RWPE2 (cell line): ENCODE measurements at regions not wholly inside any gene's neighbourhood (a gene's known extent, or its start where the extent isn't known, plus 50 kb on each side); places are given as distances from the start of the nearest gene placed in this dataset.

Experiments used
- ATAC-seq: fragments of 200-7000 bp; cut with Tn5 transposase; 3 replicates; pipeline ENCODE4 v1.9.1; 2021; ENCODE audit warnings: low read depth
- DNase-seq: peaks from one replicate; pipeline ENCODE4 v3.0.0-alpha.2; 2020; ENCODE audit warnings: low spot score
- H3K27ac ChIP-seq: fragments of 450-650 bp; 2 replicates; pipeline ENCODE4 v1.5.1; 2017; ENCODE audit warnings: mild to moderate bottlenecking; ENCODE audit not compliant: poor library complexity, severe bottlenecking
- H3K27me3 ChIP-seq: fragments of 250-450 bp; sonication (Bioruptor Pico); 2 replicates; pipeline ENCODE4 v1.5.1; 2021; ENCODE audit warnings: mild to moderate bottlenecking, moderate library complexity; ENCODE audit not compliant: insufficient read depth, poor library complexity, severe bottlenecking
- H3K36me3 ChIP-seq: fragments of 250-450 bp; sonication (Bioruptor Pico); 2 replicates; pipeline ENCODE4 v1.5.1; 2020; ENCODE audit warnings: low read depth, mild to moderate bottlenecking, moderate library complexity
- H3K4me1 ChIP-seq: fragments of 250-450 bp; sonication (Bioruptor Pico); 2 replicates; pipeline ENCODE4 v1.5.1; 2021; ENCODE audit warnings: mild to moderate bottlenecking, moderate library complexity; ENCODE audit not compliant: insufficient read depth, poor library complexity, severe bottlenecking
- H3K4me3 ChIP-seq: fragments of 250-450 bp; sonication (Bioruptor Pico); 2 replicates; pipeline ENCODE4 v1.5.1; 2021; ENCODE audit warnings: mild to moderate bottlenecking, moderate library complexity; ENCODE audit not compliant: severe bottlenecking
- H3K9me3 ChIP-seq: fragments of 250-450 bp; sonication (Bioruptor Pico); 2 replicates; pipeline ENCODE4 v1.5.1; 2021; ENCODE audit warnings: mild to moderate bottlenecking, moderate library complexity; ENCODE audit not compliant: severe bottlenecking
- TF ChIP-seq, protein P1 (sequence below): fragments of 450-650 bp; IDR thresholded peaks from one replicate; pipeline ENCODE4 v1.5.1; 2017; ENCODE audit warnings: mild to moderate bottlenecking, moderate library complexity; ENCODE audit not compliant: poor library complexity, severe bottlenecking

DNA sequence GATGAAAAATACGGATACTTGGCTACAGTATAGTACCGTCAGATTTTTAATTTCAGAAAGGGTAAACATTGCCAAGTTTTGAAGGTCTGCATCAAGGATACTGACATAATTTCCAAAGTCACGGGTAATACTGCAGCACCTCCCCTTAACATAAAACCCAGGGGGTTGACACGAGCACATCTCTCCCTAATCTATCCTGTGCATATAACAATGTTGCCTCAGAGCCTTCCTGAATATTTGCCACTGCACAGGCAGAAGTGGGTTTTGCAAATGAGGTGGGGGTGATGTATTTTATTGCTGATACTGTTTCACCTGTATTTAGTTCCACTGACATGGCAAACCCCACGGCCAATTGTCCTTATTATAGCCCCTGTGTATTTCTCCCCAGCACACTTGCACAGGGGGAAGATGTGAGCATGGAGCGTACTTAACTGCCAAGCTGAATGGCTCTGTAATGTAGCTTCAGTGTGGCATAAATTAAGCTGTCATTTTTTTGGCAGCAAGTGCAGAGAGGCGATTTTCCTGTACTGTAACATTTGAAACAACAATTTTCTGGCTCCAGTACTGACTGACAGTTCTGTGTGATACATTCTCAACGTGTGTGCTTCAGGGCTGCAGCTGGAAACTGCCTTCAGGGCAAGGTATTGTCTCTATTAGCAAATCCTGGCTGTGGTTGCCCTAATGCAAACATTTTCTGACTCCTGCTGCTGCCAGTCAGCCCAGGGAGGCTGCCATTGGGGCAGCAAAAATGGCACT, 299.6 kb upstream of the SP4 start:
- DNase-seq (no peak), ATAC-seq (peak; percentile 80)
- no peak overlapping the region for H3K4me3 ChIP-seq
- TF ChIP-seq, protein P1, sequence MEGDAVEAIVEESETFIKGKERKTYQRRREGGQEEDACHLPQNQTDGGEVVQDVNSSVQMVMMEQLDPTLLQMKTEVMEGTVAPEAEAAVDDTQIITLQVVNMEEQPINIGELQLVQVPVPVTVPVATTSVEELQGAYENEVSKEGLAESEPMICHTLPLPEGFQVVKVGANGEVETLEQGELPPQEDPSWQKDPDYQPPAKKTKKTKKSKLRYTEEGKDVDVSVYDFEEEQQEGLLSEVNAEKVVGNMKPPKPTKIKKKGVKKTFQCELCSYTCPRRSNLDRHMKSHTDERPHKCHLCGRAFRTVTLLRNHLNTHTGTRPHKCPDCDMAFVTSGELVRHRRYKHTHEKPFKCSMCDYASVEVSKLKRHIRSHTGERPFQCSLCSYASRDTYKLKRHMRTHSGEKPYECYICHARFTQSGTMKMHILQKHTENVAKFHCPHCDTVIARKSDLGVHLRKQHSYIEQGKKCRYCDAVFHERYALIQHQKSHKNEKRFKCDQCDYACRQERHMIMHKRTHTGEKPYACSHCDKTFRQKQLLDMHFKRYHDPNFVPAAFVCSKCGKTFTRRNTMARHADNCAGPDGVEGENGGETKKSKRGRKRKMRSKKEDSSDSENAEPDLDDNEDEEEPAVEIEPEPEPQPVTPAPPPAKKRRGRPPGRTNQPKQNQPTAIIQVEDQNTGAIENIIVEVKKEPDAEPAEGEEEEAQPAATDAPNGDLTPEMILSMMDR: no peak
- no peaks in the 10 kb centered on the region for H3K27me3 ChIP-seq
- no peaks in the 10 kb centered on the region for H3K36me3 ChIP-seq
- H3K27ac ChIP-seq: no peak overlapping the region
- no peaks in the 10 kb centered on the region for H3K9me3 ChIP-seq
- H3K4me1 ChIP-seq: no peaks in the 10 kb centered on the region

DNA sequence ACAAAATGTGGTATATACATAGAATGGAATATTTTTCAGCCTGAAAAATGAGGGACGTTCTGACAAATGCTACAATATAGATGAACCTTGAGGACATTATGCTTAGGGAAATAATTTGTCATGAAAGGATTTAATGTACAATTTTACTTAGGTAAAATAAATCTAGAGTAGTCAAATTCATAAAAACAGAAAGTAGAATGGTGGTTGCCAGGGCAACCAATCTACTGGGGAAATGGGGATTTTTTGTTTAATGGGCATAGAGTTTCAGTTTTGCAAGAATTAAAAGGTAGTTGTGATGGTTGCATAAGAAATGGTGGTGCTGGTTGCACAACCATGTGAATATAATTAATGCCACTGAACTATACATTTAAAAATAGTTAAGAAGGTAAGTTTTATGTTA, 296.0 kb upstream of the SP4 start:
- Histone ChIP-seq H3K36me3 (no peaks in the 10 kb centered on the region), H3K4me3 (no peak overlapping the region), H3K9me3 (no peaks in the 10 kb centered on the region), H3K27me3 (no peaks in the 10 kb centered on the region), H3K27ac (no peak overlapping the region), H3K4me1 (no peaks in the 10 kb centered on the region)
- TF ChIP-seq, protein P1: no peak
- no peak for ATAC-seq
- no peak for DNase-seq

DNA sequence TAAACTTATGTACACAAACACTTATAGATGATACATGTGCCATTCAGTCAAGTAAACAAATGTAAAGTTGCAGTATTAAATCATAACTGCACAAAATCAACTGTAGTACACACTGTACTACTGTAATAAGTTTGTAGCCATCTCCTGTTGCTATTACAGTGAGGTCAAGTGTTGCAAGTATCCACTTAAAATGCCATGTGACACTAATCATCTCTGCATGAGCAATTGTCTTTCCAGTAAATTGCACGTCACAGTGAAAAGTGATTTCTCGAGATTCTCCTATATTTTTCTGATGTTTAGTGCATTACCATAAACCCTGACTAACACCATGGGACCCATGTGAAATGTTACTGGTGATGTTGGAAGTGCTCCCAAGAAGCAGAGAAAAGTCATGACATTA, 293.3 kb upstream of the SP4 start:
- Histone ChIP-seq H3K4me1 (no peaks in the 10 kb centered on the region), H3K27ac (no peak overlapping the region), H3K4me3 (no peak overlapping the region), H3K27me3 (no peaks in the 10 kb centered on the region), H3K9me3 (no peaks in the 10 kb centered on the region), H3K36me3 (no peaks in the 10 kb centered on the region)
- DNase-seq: no peak
- ATAC-seq: no peak
- TF ChIP-seq, protein P1: no peak

DNA sequence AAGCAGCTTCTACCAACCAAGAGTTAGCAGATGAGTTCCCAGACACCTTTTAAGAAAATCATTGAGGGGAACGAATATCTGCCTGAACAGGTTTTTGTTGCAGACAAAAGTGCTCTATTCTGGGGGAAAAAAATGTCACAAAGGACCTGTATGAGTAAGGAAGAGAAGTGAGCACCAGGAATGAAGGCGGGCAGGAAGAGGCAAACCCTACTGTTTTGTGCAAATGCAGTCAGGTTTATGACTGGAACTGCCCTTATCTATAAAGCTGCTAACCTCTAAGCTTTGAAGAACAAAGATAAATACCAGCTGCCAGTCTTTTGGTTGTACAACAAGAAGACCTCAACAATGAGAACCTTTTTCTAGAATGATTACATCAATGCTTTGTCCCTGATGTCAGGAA, 292.4 kb upstream of the SP4 start:
- Histone ChIP-seq H3K4me3 (no peak overlapping the region), H3K27ac (no peak overlapping the region), H3K4me1 (no peaks in the 10 kb centered on the region), H3K36me3 (no peaks in the 10 kb centered on the region), H3K9me3 (no peaks in the 10 kb centered on the region), H3K27me3 (no peaks in the 10 kb centered on the region)
- DNase-seq (no peak), ATAC-seq (no peak)
- TF ChIP-seq, protein P1: no peak

DNA sequence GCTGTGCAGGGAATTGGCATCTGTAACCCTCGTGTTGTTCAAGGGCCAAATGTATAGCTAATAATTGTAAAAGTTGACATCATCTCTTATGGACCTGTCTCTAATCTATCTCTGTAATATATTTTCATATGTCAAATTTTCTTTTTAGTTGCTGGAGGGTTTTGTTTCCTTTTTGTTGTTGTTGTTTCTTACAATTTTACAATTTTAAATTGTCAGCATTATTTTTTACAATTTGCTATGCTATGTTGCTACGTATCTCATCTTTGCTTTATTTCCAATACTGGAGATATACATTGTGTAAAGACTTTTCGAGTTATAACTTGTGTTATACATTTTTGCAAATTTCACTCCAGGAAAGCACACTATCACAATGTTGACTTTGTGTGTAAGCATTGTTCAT, 290.2 kb upstream of the SP4 start:
- Histone ChIP-seq H3K9me3 (no peaks in the 10 kb centered on the region), H3K27me3 (no peaks in the 10 kb centered on the region), H3K4me1 (no peaks in the 10 kb centered on the region), H3K4me3 (no peak overlapping the region), H3K27ac (no peak overlapping the region), H3K36me3 (no peaks in the 10 kb centered on the region)
- TF ChIP-seq, protein P1: no peak
- ATAC-seq (no peak), DNase-seq (no peak)
